ENCODE measurements at regions not wholly inside any gene's neighbourhood (a gene's known extent, or its start where the extent isn't known, plus 50 kb on each side); places are given as distances from the start of the nearest gene placed in this dataset.

GRCh38 chr3:63092515-63092914, 185.6 kb upstream of the SYNPR start:
- no peaks in the 10 kb centered on the region for H3K36me3 ChIP-seq (ENCODE audit: insufficient read depth, low read length)
- no peaks in the 10 kb centered on the region for H3K36me3 Mint-ChIP-seq (ENCODE audit: low read depth, unreplicated experiment)
- no peak overlapping the region for H3K4me3 Mint-ChIP-seq (ENCODE audit: unreplicated experiment)
- no peaks in the 10 kb centered on the region for H3K4me1 ChIP-seq (ENCODE audit: insufficient read depth, low read length)
- H3K4me2 ChIP-seq (ENCODE audit: low read length), result no peak overlapping the region
- H4K20me1 ChIP-seq (ENCODE audit: insufficient read depth, low read length), result no peaks in the 10 kb centered on the region
- no peak overlapping the region for H3K9ac ChIP-seq (ENCODE audit: low read length)
- DNase-seq (ENCODE audit: low read depth) (no peak), FAIRE-seq (no peak)
- H3K79me2 ChIP-seq (ENCODE audit: insufficient read depth, low read length), result no peaks in the 10 kb centered on the region
- no peaks in the 10 kb centered on the region for H3K27me3 Mint-ChIP-seq (ENCODE audit: low read depth, unreplicated experiment)
- no peaks in the 10 kb centered on the region for H3K9me3 ChIP-seq (ENCODE audit: insufficient read depth, low read depth, low read length)
- no peaks in the 10 kb centered on the region for H3K9me3 Mint-ChIP-seq (ENCODE audit: unreplicated experiment)
- H3K4me1 Mint-ChIP-seq (ENCODE audit: low read depth, unreplicated experiment), result no peaks in the 10 kb centered on the region
- no peaks in the 10 kb centered on the region for H3K27me3 ChIP-seq (ENCODE audit: insufficient read depth, low read length)
- no peak overlapping the region for H3K27ac Mint-ChIP-seq (ENCODE audit: unreplicated experiment)
- TF ChIP-seq EZH2 (IDR thresholded peaks at IDR 0.05; ENCODE audit: insufficient read depth, low read length), result no peak
- TF ChIP-seq, protein P1, sequence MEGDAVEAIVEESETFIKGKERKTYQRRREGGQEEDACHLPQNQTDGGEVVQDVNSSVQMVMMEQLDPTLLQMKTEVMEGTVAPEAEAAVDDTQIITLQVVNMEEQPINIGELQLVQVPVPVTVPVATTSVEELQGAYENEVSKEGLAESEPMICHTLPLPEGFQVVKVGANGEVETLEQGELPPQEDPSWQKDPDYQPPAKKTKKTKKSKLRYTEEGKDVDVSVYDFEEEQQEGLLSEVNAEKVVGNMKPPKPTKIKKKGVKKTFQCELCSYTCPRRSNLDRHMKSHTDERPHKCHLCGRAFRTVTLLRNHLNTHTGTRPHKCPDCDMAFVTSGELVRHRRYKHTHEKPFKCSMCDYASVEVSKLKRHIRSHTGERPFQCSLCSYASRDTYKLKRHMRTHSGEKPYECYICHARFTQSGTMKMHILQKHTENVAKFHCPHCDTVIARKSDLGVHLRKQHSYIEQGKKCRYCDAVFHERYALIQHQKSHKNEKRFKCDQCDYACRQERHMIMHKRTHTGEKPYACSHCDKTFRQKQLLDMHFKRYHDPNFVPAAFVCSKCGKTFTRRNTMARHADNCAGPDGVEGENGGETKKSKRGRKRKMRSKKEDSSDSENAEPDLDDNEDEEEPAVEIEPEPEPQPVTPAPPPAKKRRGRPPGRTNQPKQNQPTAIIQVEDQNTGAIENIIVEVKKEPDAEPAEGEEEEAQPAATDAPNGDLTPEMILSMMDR (IDR thresholded peaks at IDR 0.05; ENCODE audit: insufficient read depth, low read depth, low read length), result no peak
- no peak overlapping the region for H3K4me3 ChIP-seq (ENCODE audit: insufficient read depth, low read depth, low read length)
- no peak overlapping the region for H3K27ac ChIP-seq (ENCODE audit: low read depth, low read length)
- no peak overlapping the region for H2AFZ ChIP-seq (ENCODE audit: low read depth, low read length)

DNA sequence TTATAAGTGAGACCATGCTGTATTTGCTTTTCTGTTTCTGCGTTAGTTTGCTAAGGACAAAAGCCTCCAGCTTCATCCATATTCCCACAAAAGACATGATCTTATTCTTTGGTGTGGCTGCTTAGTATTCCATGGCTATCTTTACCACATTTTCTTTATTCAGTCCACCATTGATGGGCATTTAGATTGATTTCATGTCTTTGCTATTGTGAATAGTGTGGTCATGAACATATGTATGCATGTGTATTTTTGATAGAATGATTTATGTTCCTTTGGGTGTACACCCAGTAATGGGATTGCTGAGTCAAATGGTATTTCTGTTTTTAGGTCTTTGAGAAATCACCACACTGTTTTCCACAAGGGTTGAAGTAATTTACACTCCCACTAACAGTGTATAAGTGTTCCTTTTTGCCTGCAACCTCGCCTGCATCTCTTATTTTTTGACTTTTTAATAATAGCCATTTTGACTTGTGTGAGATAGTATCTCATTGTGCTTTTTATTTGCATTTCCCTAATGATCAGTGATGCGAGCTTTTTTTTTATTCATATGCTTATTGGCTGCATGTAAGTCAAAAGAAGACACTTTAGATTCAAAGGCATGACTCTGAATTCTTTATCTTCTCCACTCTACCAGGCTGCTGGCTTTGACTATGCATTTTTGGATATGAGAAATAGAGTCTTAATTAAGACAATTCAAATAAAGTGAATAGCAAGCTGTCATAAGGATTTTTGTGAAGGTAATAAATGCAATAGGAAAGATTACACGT, 183.3 kb upstream of the SYNPR start:
- Mint-ChIP-seq H3K27me3 (ENCODE audit: low read depth, unreplicated experiment) (no peaks in the 10 kb centered on the region), H3K4me1 (ENCODE audit: low read depth, unreplicated experiment) (no peaks in the 10 kb centered on the region), H3K9me3 (ENCODE audit: unreplicated experiment) (no peaks in the 10 kb centered on the region), H3K4me3 (ENCODE audit: unreplicated experiment) (no peak overlapping the region), H3K27ac (ENCODE audit: unreplicated experiment) (no peak overlapping the region), H3K36me3 (ENCODE audit: low read depth, unreplicated experiment) (no peaks in the 10 kb centered on the region)
- H3K4me2 ChIP-seq (ENCODE audit: low read length), result no peak overlapping the region
- DNase-seq (ENCODE audit: low read depth) (no peak), FAIRE-seq (no peak)
- no peak overlapping the region for H3K27ac ChIP-seq (ENCODE audit: low read depth, low read length)
- no peaks in the 10 kb centered on the region for H3K4me1 ChIP-seq (ENCODE audit: insufficient read depth, low read length)
- H3K27me3 ChIP-seq (ENCODE audit: insufficient read depth, low read length), result no peaks in the 10 kb centered on the region
- TF ChIP-seq, protein P1 (IDR thresholded peaks at IDR 0.05; ENCODE audit: insufficient read depth, low read depth, low read length), result no peak
- TF ChIP-seq EZH2 (IDR thresholded peaks at IDR 0.05; ENCODE audit: insufficient read depth, low read length), result no peak
- no peaks in the 10 kb centered on the region for H3K36me3 ChIP-seq (ENCODE audit: insufficient read depth, low read length)
- no peaks in the 10 kb centered on the region for H3K79me2 ChIP-seq (ENCODE audit: insufficient read depth, low read length)
- H3K4me3 ChIP-seq (ENCODE audit: insufficient read depth, low read depth, low read length), result no peak overlapping the region
- H3K9ac ChIP-seq (ENCODE audit: low read length), result no peak overlapping the region
- H4K20me1 ChIP-seq (ENCODE audit: insufficient read depth, low read length), result no peaks in the 10 kb centered on the region
- no peak overlapping the region for H2AFZ ChIP-seq (ENCODE audit: low read depth, low read length)
- H3K9me3 ChIP-seq (ENCODE audit: insufficient read depth, low read depth, low read length), result no peaks in the 10 kb centered on the region
